ENCODE measurements at regions not wholly inside any gene's neighbourhood (a gene's known extent, or its start where the extent isn't known, plus 50 kb on each side); places are given as distances from the start of the nearest gene placed in this dataset.

- no peak for DNase-seq (ENCODE audit: low spot score)
Observed at GRCh38 chr11:92703449-92703830, 266.0 kb upstream of the MTNR1B start.

GRCh38 chr11:92707173-92707619 lies 262.3 kb upstream of the MTNR1B start:
- no peak for DNase-seq (ENCODE audit: low spot score)

GRCh38 chr11:92707665-92708064 lies 261.8 kb upstream of the MTNR1B start:
- DNase-seq (ENCODE audit: low spot score): no peak

- no peak for DNase-seq (ENCODE audit: low spot score)
Observed at GRCh38 chr11:92709329-92709728, 260.1 kb upstream of the MTNR1B start.

- no peak for DNase-seq (ENCODE audit: low spot score)
Observed at GRCh38 chr11:92711926-92712325, 257.5 kb upstream of the MTNR1B start.

GRCh38 chr11:92714111-92714510 lies 255.3 kb upstream of the MTNR1B start:
- DNase-seq (ENCODE audit: low spot score): no peak

GRCh38 chr11:92717240-92717639 lies 252.2 kb upstream of the MTNR1B start:
- DNase-seq (ENCODE audit: low spot score): no peak

GRCh38 chr11:92720385-92720784 lies 249.1 kb upstream of the MTNR1B start:
- no peak for DNase-seq (ENCODE audit: low spot score)

GRCh38 chr11:92725352-92725751 lies 244.1 kb upstream of the MTNR1B start:
- DNase-seq (ENCODE audit: low spot score): no peak

- DNase-seq (ENCODE audit: low spot score): no peak
Observed at GRCh38 chr11:92727123-92727522, 242.3 kb upstream of the MTNR1B start.

GRCh38 chr11:92727769-92728168 lies 241.7 kb upstream of the MTNR1B start:
- no peak for DNase-seq (ENCODE audit: low spot score)

GRCh38 chr11:92728628-92729027 lies 240.8 kb upstream of the MTNR1B start:
- DNase-seq (ENCODE audit: low spot score): no peak

GRCh38 chr11:92735039-92735438 lies 234.4 kb upstream of the MTNR1B start:
- DNase-seq (ENCODE audit: low spot score): no peak

- DNase-seq (ENCODE audit: low spot score): no peak
Observed at GRCh38 chr11:92738276-92738675, 231.2 kb upstream of the MTNR1B start.

- DNase-seq (ENCODE audit: low spot score): no peak
Observed at GRCh38 chr11:92739041-92739440, 230.4 kb upstream of the MTNR1B start.

GRCh38 chr11:92739491-92739890 lies 230.0 kb upstream of the MTNR1B start:
- no peak for DNase-seq (ENCODE audit: low spot score)

- no peak for DNase-seq (ENCODE audit: low spot score)
Observed at GRCh38 chr11:92740276-92740675, 229.2 kb upstream of the MTNR1B start.

GRCh38 chr11:92744929-92745585 lies 224.4 kb upstream of the MTNR1B start:
- DNase-seq (ENCODE audit: low spot score): no peak

GRCh38 chr11:92750794-92751193 lies 218.7 kb upstream of the MTNR1B start:
- no peak for DNase-seq (ENCODE audit: low spot score)

- DNase-seq (ENCODE audit: low spot score): no peak
Observed at GRCh38 chr11:92751594-92751993, 217.9 kb upstream of the MTNR1B start.

GRCh38 chr11:92752122-92752521 lies 217.3 kb upstream of the MTNR1B start:
- no peak for DNase-seq (ENCODE audit: low spot score)

- no peak for DNase-seq (ENCODE audit: low spot score)
Observed at GRCh38 chr11:92753161-92753560, 216.3 kb upstream of the MTNR1B start.

GRCh38 chr11:92758241-92758780 lies 211.1 kb upstream of the MTNR1B start:
- DNase-seq (ENCODE audit: low spot score): no peak

- no peak for DNase-seq (ENCODE audit: low spot score)
Observed at GRCh38 chr11:92759571-92760214, 209.8 kb upstream of the MTNR1B start.

Measured in COLO829 (cell line).